HG03064 (cell line): ENCODE measurements at regions not wholly inside any gene's neighbourhood (a gene's known extent, or its start where the extent isn't known, plus 50 kb on each side); places are given as distances from the start of the nearest gene placed in this dataset.

Experiments used
- ATAC-seq: cut with Tn5 transposase; IDR thresholded peaks from one replicate; pipeline ENCODE4 v1.9.1; 2021; ENCODE audit warnings: low read depth; ENCODE audit not compliant: unreplicated experiment

DNA sequence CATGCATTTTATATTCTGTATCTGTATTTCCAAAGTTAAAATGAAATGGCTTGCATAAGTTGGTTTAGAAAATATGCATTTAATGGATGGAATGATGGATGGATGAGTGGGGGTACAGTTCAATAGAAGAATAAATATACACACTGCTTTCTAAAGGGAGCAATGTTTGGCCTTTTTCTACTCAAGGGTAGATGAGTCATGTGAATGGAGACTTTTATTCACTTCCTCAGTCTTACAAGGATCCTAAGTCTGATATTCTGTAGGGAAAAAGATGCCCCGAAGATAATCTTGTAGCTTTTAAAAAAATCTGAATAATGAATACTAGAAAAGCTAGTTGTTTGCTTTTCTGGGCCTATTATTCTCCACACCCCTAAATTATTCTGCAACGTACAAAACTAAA, 2112.1 kb downstream of the MAT2B start:
- ATAC-seq = no peak

DNA sequence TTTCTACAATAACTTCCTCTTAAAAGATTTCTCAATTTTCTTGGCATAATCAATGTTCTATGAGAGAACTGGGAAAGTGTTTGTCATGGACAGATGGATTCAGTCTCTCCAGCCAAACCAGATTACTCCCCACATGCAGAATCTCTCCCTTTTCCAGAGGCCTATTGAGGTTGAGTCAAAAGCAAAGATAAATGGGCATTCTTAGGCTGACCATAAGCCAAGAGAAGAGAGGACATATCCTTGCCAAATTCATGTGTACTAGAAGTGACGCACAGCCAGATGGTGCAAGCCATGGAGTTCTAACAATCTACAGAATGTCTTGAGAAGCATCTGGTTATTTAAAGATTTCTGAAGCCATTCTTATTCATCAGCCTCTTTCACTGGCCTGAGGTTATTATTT, 2115.0 kb downstream of the MAT2B start:
- ATAC-seq = no peak

DNA sequence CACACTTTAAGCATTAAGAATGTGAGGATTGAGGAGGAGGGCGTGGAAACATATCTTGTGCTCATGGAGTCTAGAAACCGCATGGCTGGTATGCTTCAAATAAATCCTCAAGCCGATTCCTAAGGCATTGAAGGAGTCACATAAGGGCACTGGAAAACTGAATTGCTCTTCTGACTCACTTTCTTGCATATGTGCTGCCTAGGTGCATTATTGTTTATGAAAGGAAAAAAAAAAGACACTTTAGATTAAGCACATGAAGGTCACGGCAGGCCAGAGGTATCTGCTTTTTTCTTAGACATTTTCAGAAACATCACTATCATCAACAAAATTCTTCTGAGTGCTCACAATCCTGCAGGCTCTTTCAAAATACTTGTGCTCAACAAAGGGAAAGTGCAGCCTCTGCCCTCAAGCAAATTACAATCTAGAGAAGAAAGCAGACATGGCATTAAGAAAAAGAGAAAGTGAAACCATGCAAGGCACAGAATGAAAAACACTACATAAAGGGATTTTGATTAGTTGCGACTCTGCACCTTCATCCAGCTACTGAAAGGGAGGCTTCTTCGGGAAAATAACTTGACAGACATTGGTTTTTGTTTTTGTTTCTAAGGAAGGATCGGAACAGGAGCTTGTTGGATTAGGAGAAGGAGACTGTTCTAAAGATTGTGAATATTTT, 2117.6 kb downstream of the MAT2B start:
- ATAC-seq = no peak

DNA sequence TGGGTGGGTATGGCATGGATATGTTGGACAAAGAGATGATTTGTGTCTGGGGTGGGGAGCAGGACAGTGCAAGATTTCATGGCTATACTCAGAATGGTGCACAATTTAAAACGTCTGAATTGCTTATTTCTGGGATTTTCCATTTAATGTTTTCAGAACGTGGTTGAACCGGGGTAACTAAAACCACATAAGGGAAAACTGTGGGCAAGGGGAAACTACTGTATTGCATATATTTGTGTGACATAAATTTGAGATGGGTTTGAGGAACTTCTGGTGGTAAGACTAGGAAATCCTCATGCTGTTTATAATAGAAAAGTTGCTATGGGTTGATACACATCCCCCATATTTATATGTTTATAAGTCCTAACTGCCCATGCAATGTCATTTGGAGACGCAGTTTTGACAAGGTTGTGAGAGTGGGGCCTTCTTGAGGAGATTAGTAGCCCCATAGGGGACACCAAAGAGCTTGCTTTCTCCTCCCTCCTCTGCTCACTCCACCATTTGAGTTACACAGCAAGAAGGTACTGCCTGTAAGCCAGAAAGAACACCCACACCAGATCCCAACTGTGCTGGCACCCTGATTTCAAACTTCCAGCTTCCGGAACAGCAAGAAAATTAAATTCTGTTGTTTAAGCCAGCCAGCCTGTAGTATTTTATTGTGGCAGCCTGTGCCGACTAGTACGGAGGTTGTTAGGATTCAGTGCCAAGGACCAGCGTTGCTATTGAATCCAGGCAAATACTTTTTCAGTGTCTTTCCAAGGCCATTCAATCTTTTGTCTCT, 2118.9 kb downstream of the MAT2B start:
- no peak for ATAC-seq

DNA sequence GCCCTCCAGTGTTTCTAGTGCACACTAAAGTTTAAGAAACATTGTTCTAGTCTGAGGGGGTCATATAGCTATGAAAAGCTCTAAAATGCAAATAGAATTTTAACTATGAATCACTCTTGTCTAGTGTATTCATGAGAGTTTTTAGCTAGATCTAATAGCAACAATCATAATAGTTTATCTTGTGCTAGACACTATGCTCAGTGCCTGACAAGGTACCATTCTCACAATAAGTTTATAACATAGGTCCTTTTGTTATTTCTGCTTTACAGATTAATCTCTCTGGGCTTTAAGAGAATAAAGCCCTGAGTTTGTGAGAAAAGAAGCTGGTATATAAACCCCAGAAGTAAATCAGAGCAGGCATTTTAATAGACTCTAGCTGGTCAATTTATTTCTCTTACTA, 2120.7 kb downstream of the MAT2B start:
- ATAC-seq = no peak

DNA sequence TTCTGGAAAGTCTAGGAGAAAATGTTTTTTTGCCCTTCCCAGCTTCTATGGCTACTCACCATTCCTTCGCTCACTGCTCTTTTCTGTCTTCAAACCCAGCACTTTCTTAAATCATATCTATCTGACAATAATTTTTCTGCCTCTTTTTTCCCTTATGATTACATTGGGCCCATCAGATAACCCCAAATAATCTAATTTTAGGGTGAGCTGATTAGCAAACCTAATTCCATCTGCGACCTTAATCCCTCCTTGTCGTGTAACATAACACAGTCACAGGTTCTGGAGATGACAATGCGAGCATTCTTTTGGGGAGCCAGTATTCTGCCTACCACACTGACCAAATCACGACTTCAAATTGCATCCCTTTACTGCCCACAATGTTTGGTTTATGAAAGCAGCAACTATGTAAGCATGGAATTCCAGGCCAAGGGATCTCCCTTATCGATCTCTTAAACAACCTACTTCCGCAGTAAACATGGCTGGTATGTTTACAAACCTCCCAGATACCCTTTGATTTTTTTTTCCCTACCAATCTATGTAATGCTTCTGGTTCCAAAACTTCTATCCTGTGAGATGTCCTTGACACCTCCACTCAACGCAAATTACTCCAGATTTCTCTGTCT, 2122.2 kb downstream of the MAT2B start:
- ATAC-seq = no peak

DNA sequence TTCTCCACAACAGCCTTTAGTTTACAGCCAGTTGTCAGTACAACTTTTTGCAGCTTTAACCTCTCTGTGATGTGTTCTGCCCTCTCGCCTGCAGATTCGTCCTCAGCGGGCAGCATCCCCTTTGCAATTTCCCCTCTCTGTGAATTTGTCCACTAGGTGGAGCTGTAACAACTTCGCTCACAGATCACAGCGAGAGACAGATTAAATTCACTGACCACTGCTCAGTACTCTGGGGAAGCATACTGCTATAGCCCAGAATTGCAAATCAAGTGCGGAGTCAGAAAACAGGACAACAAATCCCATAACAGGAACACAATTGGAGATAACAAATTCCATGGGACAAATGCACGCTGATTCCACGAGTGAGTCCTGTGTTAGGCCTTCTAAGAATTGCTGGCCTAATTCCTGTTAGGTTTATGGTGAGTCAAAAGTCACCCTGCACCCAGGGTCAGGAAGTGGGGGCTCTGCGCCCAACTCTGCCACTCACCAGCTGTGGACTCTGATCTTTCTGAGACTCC, 2124.9 kb downstream of the MAT2B start:
- ATAC-seq = peak; percentile 71

DNA sequence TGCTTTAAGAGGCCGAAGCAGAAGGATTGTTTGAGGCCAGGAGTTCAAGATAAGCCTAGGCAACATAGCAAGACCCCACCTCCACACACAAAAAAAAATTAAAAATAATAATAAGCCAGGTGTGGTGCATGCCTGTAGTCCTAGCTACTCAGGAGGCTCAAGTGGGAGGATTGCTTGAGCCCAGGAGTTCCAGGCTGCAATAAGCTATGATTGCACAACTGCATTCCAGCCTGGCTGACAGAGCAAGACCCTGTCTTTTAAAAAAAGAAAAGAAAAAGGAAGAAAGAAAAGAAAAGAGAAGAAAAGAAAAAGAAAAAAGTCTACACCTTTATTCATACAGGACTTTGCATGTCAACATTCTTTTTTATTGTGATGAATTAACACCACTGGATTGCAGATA, 2125.8 kb downstream of the MAT2B start:
- ATAC-seq = no peak

DNA sequence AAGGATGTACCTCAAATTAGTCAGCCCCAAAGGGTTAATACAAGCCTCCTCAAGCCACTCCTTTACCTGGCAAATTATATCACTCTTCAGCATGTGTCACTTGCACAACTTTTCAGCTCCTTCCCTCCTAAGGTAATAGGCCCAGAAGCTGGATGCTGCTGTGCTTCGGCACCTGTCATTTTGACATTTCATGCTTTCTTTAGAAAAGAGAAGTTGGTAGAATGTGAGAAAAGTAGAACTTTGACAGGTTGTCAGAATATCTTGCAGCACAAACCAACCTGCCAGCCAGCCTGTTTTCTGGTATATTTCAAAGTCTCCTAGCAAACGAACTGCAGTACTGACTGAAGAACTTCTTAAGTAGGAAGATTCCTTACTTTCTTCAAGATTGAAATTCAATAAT, 2136.9 kb downstream of the MAT2B start:
- no peak for ATAC-seq

DNA sequence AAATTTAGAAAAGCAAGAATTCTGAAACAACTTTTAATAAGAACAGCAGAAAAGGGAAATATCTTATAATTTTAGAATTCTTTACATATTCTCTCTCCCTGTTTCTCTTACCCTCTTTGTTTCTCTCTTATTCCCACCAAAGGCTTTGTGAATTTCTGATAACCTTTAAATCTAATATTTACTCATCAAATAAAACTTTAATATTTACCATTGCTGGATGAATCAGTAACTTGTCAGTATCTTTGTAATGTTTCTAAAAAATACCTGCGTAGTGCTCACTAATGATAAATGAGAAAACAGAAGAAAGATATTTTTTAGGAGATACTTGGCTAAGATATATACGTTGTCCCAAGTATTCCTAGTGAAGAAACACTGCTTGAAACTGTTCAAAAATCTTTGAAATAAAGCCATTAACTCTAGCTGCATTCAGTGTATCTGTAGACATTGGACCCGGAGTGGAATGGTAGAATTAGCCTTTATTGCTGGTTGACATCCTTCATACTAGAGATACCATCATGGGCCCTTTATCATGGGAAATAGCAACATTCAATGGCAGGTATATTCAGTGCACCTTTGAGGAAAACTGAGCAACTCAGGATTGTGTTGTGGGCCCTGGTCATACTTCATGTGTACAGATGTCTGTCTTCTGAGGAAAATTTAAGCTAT, 2160.4 kb downstream of the MAT2B start:
- ATAC-seq = no peak

DNA sequence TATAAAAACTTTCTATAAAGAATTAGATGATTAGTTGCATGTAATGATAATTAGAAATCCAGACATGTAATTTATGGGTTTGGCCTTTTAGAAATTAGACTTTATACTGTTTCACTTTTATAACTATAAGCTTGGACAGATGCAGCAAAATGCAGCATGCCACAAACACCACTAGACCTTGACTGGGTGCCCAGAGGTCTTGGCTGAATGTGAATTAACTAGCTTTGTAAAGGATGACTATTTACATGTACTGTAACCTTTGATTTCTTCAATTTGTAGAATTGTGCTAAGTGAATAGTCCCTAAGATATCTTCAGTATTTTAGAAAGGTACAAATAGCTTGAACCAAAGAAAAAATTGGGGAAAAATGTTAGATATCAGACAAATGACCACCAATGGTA, 2168.1 kb downstream of the MAT2B start:
- ATAC-seq = no peak

DNA sequence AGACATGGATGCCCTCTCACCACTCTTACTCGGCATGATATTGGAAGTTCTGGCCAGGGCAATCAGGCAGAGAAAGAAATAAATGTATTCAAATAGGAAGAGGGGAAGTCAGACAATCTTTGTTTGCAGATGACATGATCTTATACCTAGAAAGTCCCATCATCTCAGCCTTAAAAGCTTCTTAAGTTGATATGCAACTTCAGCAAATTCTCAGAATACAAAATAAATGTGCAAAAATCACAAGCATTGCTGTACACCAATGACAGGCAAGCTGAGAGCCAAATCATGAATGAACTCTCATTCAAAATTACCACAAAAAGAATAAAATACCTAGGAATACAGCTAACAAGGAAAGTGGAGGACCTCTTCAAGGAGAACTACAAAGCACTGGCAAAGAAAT, 2190.4 kb downstream of the MAT2B start:
- ATAC-seq = no peak

DNA sequence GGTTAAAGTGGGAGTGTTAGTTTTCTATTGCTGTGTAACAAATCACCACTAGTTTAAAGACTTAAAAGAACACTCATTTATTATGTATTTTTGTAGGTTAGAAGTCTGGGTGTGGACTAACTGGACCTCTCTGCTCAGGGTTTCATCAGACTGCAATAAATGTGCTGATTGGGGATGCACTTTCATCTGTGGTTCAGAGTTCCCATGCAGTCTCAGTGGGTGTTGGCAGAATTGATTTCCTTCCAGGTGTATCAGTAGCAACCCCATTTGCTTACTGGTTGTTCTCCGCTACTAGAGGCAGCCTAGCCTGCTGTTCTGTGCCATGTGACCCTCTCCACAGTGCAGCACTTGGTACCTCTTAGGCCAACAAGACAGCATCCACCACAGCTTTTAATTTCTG, 2200.5 kb downstream of the MAT2B start:
- ATAC-seq = no peak

DNA sequence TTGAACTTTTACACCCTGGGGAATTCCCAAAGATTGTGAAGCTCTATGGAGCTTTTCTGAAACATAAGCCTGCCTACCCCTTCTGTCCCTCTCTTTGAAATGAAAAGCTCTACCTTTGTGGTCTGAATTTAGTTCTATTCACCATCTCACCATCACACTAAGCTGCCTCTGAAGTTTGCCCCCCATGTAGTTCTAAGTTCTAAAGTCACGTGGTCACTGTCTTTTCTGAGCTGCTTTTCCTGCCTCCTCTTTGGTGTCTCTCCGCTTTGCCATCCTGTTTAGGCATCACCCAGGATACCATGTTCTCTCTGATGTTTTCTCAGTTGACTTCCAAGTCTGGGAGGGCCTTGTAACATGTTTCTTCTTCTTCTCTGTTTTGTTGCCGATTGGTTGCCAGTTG, 2206.6 kb downstream of the MAT2B start:
- ATAC-seq = no peak

DNA sequence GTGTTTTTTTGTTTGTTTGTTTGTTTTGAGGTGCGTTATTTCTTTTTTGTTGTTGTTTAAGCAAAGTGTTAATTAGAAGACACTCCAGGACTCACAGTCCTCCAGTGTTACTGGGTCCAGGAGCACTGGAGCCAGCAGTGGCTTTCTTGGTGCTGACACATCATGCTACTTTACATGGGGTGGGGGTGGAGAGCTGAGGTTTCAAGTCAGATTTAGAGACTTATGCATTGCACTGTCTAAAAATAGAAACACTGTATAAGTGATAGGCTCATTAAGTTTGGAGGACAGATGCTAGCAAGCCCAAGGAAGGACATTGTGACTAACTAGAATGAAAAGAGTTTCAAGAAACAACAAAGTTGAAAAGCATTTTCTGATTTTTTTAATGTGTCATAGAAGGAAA, 2209.2 kb downstream of the MAT2B start:
- ATAC-seq = no peak

DNA sequence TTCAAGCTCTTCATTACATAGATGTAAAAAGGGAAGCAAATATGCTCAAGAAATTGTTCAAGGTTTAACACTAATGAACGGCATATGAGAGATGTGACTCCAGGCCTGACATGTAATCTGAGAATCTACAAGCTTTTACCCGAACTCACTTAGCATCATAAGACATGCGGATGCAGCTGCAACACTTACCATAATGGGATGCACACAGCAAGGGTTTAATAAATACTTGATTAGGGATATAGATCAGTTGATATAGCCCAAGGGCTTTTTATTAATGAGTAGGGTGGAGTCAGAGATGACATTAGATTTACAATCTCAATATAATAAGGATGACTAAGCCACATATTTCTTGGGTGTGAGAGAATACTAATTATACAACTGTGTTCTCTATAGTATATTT, 2215.5 kb downstream of the MAT2B start:
- no peak for ATAC-seq

DNA sequence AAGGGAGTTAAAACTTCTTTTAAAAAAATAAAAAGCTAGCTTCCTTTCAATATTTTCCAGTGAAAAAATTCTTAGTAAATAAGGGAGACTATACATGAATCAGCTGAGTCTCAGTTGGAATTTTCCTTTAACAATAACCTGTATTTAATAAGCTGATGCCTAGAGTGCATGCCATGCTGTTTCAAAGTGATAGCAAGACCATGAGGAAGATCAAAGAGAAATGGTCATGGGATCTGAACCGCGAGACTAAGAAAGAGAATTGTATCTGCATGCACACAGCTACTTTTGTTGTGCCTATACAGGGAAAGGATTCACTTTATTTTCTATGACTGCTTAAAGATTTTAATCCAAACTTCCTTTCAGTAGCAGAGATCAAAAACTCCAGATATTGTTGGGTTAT, 2217.0 kb downstream of the MAT2B start:
- ATAC-seq = no peak

DNA sequence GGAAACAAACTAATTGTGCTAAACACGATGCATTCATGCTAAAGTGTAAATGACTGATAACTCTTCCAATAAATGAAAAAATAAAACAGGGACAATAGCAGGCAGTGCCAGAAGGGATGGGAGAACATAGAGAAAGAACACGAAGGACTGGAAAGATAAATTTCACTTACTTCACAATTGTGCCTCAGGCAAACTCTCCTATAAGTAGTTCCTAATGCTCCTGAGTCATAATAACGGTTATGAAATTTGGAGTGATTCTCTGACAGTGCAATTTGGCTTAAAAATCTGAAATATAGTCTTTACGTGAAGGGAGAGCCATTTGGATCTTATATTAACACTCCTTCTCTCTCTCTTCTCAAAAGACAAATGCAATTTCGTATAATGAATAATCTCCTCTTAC, 2218.5 kb downstream of the MAT2B start:
- ATAC-seq = no peak

DNA sequence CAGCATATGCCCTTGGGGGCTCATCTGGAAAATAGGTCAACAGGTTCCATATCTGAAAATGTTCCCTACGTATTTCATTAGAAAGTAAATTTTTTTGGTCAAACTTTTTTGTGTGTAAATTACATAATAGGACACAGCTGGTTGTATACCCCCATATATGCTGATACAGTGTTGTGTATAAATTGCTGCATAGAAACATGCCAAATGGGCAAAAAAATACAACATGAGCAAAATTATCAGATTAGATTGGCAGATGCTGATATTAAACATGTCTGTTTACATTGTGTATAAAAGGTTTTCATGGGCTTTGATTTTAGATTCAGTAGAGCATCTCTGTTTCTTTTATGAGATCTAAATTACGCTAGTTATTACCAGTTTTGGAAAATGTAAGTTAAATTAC, 2223.0 kb downstream of the MAT2B start:
- ATAC-seq = no peak

DNA sequence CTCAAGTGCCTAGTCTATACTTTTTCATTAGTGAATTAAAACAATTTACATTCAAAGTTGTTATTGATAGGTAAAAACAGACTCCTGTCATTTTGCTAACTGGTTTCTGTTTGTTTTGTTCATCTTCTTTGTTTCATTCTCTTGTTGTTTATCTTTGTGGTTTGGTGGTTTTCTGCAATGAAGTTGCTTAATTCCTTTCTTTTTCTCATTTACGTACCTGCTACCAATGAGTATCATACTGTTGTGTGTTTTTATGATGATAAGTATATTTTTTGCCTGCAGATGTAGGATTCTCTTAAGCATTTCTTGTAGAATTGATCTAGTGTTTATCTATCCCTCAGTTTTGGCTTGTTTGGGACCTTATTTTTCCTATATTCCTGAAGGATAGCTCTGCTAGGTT, 2230.0 kb downstream of the MAT2B start:
- ATAC-seq = no peak

DNA sequence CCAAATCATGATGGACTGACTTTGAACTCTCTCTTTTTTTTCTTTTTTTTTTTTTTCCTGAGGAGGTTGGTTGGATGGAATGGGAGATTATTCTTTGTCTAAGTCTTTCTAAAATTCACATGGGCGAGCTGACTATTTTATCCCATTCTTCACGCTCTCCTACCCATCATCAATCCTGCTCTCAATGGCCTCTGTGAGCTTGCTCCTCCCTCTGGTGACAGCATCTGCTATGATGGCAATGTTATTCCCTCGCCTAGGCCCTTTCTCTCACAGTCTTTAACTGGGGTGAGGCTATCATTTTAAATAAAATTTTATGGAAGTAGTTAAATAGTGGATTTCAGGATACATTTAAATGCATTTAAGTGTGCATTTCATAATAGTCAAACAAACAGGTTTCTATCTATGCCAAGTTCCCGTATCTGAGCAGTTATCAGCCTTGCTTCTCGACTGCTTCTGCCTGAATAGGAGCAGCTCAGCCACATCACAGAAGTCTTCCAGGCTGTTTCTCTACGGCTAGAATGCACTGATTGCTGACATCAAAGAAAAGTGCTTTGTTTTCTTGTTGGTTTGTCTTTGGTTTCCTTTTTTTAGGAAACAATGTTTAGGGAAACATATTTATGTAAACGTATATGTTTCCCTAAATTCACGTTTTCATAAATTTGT, 2233.8 kb downstream of the MAT2B start:
- ATAC-seq = no peak
